BLaER1 treated with 17β-estradiol and CSF1 and Interleukin-3, amounts not matched to agents 10 nM and 100 nM (cell line): ENCODE measurements at regions not wholly inside any gene's neighbourhood (a gene's known extent, or its start where the extent isn't known, plus 50 kb on each side); places are given as distances from the start of the nearest gene placed in this dataset.
"Not testable (repeated sequence)": the region's sequence is repeated elsewhere in the genome, so short reads cannot be mapped to it uniquely, and the experiment has no call there.

Source experiments
- H3K27ac ChIP-seq, 11 experiments: shearing (Covaris generic); formaldehyde crosslinking; 2 replicates each; pipeline ENCODE4 v1.8.1; 2022
- H3K27me3 ChIP-seq, 11 experiments: shearing (Covaris generic); formaldehyde crosslinking; 2 replicates each; pipeline ENCODE4 v1.8.1; 2022
- H3K36me3 ChIP-seq, 11 experiments: shearing (Covaris generic); formaldehyde crosslinking; 2 replicates each; pipeline ENCODE4 v1.8.1; 2022
- H3K4me1 ChIP-seq, 10 experiments: shearing (Covaris generic); formaldehyde crosslinking; 2 replicates each; pipeline ENCODE4 v1.8.1; 2022
- H3K4me2 ChIP-seq, 11 experiments: shearing (Covaris generic); formaldehyde crosslinking; 2 replicates each; pipeline ENCODE4 v1.8.1; 2022
- H3K4me3 ChIP-seq, 10 experiments: shearing (Covaris generic); formaldehyde crosslinking; 2 replicates each; pipeline ENCODE4 v1.8.1; 2022
- H3K9ac ChIP-seq, 11 experiments: shearing (Covaris generic); formaldehyde crosslinking; 2 replicates each; pipeline ENCODE4 v1.8.1; 2022
- H3K9me3 ChIP-seq, 11 experiments: shearing (Covaris generic); formaldehyde crosslinking; replicated peaks in 1 of 11; 2 replicates each; pipeline ENCODE4 v1.8.1; 2022
- H4K20me1 ChIP-seq, 11 experiments: shearing (Covaris generic); formaldehyde crosslinking; 2 replicates each; pipeline ENCODE4 v1.8.1; 2022

DNA sequence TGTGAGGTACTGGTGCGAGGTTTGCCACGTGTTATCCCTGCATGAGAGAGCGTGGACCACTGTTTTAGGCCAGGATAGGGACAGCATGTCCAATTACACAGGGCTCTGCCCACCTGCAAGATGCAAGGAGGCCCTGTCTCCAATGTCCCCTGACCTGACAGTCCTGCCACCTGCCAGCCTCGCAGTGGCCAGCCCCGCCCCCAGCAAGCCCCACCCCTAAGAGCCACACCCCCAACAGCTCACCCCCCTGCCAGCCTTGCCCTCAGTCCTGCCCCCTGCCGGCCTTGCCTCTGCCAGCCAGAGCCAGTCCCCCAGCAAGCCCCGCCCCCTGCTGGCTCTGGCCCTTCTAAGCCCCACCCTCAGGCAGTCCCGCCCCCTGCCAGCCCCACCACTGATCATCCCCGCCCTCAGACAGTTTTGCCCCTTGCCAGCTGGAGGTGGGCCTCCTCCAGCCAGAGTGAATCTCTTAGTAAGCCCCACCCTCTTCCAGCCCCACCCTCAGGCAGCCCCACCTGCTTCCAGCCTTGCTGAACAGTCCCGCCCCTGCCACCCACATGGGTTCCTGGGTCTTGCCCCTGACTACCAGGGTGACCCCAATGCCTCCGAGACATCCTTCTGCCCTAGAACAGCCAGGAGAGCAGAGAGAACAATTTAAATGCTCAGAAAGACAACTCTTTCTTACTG, 62.3 kb upstream of the DPP6 start:
- not testable (repeated sequence) for H3K4me2 ChIP-seq, H3K4me3 ChIP-seq, H4K20me1 ChIP-seq, H3K27ac ChIP-seq, H3K9ac ChIP-seq, H3K9me3 ChIP-seq, H3K36me3 ChIP-seq, H3K27me3 ChIP-seq, H3K4me1 ChIP-seq

DNA sequence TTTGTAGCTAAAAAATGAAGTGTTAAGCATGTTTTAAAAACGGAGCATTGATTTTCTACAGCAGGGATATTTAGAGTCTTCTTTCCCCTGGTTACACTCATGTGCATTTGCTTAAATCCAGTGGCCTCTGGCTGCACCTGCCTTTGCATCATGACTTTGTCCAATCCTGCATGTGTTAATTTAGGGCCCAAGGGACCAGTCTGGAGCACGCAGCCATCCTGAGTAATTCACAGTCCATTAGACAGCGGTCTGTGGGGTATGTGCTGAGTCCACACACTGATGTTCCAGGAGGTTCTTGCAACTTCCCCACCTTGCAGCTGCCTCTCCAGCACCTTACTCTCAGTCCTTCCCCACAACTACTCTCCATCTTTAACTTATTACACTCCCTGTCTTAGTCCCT, 60.7 kb upstream of the DPP6 start:
- H3K9ac ChIP-seq, H3K4me1 ChIP-seq, H3K4me3 ChIP-seq, H3K4me2 ChIP-seq, H4K20me1 ChIP-seq, H3K27ac ChIP-seq, H3K27me3 ChIP-seq, H3K36me3 ChIP-seq, H3K9me3 ChIP-seq: not testable (repeated sequence)

DNA sequence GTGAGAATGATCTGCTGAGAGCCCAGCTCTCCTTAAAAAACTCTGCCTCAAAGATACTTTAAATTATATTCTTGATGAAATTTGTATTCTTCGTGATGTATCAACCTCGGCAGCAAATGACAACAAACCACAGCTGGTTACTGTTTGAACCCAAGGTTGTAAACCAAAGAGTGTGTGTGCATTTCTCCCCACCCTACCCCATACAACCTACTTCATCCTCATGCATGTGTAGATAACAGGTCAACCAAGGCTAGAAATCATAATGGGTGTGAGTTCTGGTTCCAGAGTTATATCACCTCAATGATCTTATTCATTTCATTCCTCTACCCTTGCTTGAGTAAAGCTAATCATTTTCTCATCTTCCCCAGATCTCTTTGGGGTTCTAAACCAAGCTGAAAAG, 58.8 kb upstream of the DPP6 start:
- H3K9me3 ChIP-seq, H3K4me3 ChIP-seq, H3K27me3 ChIP-seq, H3K4me1 ChIP-seq, H3K27ac ChIP-seq, H3K9ac ChIP-seq, H3K4me2 ChIP-seq, H4K20me1 ChIP-seq, H3K36me3 ChIP-seq: not testable (repeated sequence)

DNA sequence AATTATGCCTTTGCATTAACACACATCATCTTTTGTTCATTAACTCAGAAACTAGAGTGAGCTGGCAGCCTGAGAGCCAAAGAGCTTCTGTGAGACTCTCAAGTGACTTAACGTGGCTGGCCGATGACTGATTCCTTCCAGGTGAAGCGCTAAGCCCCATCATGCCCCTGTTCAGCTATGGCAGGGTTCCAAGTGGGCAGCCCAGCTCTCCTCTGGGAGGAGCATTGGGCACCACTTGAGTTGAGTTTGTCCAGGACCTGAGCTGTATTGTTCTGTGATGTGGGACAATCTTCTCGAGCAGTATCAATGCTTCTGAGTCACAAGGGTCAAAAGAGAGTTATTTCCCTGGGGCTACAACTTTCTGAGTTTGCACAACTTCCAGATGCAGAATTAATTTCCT, 53.3 kb upstream of the DPP6 start:
- H3K4me1 ChIP-seq, H3K9ac ChIP-seq, H3K36me3 ChIP-seq, H4K20me1 ChIP-seq, H3K4me2 ChIP-seq, H3K4me3 ChIP-seq, H3K27ac ChIP-seq, H3K27me3 ChIP-seq, H3K9me3 ChIP-seq: not testable (repeated sequence)
